ENCODE measurements at regions not wholly inside any gene's neighbourhood (a gene's known extent, or its start where the extent isn't known, plus 50 kb on each side); places are given as distances from the start of the nearest gene placed in this dataset.

GRCh38 chr16:11403534-11403795 lies 58.2 kb downstream of the RMI2 start:
- TF ChIP-seq CTCF (IDR thresholded peaks at IDR 0.05) (no peak), EP300 (IDR thresholded peaks at IDR 0.05) (no peak), POLR2A (IDR thresholded peaks at IDR 0.05) (no peak)
